HL-60/S4 treated with retinoic acid at 250 ng/mL for 4 days and 3 days (cell line): ENCODE measurements at regions not wholly inside any gene's neighbourhood (a gene's known extent, or its start where the extent isn't known, plus 50 kb on each side); places are given as distances from the start of the nearest gene placed in this dataset.
"Not testable (repeated sequence)": the region's sequence is repeated elsewhere in the genome, so short reads cannot be mapped to it uniquely, and the experiment has no call there.

Source experiments
- in situ Hi-C: fragments of 300-500 bp; cut with MboI; formaldehyde crosslinking; loops from 2 replicates; pipeline ENCODE4 v1.7.0; 2022; ENCODE audit warnings: low sequenced_read_pairs

- in situ Hi-C loops: not testable (repeated sequence)
Observed at GRCh38 chr11:71714510-71714909, 118.5 kb upstream of the DEFB108B start.

DNA sequence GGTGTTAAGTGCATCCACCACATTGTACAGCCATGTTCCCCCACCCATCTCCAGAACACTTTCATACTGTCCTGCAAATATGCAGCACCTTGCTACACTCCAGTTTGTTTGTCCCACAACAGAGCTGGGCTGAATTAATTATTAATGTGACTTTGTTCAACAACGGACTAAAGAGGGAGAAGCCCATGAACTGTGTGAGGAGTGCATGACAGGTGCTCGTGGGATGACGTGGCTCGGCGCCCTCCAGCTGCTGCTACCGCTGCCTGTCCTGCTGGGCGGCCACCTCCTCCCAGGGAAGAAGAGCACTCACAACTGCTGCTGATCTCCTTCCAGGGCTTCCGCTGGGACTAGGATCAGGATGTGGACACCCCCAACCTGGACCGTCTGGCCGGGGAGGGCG is 111.2 kb upstream of the DEFB108B start:
- in situ Hi-C loops: not testable (repeated sequence)

- in situ Hi-C loops: not testable (repeated sequence)
Observed at GRCh38 chr11:71723991-71724390, 109.0 kb upstream of the DEFB108B start.

DNA sequence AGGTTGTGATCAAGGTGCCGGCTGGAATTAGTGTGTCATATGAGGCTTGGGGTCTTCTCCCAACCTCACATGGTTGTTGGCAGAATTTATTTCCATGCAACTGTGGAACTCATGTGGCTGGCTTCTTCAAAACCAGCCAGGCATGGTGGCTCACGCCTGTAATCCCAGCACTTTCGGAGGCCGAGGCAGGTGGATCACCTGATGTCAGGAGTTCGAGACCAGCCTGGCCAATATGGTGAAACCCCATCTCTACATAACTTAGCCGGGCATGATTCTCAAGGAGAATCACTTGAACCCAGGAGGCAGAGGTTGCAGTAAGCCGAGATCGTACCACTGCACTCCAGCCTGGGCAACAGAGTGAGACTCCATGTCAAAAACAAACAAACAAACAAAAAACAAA is 102.3 kb upstream of the DEFB108B start:
- in situ Hi-C loops: loop anchor here (25.0 kb wide), 1 partner anchor 118 kb away; no protein-coding TSS in a partner anchor

DNA sequence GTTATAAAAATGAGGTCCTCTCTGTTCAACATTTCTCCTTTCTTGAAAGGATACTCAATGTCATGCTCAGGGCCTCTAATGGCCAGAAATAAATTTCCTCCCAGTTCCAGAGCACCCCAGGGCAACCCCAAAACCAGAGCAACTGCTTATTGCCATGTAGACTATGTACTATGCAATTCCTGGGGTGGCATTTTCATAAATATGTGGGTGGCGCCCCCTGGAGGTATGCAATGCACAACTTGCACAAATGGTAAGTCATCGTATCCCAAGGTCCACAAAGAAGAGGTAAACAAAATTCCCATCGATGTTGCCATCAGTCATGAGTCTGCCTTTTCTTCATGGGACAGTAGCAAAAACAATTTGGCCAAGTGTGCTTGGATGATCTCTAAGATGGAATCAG is 98.6 kb upstream of the DEFB108B start:
- in situ Hi-C loops: loop anchor here (25.0 kb wide), 1 partner anchor 122 kb away; no protein-coding TSS in a partner anchor

DNA sequence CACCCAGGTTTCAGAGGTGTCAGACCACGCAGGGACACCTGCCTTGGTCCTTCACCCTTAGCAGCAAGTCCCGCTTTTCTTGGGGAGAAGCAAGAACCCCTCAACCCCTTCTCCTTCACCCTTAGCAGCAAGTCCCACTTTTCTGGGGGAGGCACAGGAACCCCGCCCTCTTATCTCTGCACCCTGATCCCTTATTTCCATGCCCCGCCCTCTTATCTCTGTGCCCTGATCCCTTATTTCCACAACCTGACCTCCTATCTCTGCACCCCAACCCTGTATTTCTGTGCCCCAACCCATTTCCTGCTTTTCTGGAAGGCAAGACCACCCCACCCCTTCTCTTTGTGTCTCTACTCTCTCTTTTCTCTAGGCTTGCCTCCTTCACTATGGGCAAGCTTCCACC is 94.7 kb upstream of the DEFB108B start:
- in situ Hi-C loops: loop anchor here (25.0 kb wide), 1 partner anchor 126 kb away; no protein-coding TSS in a partner anchor

GRCh38 chr11:71743385-71743784 is 89.6 kb upstream of the DEFB108B start:
- in situ Hi-C loops: loop anchor here (25.0 kb wide), 1 partner anchor 131 kb away; no protein-coding TSS in a partner anchor

- in situ Hi-C loops: loop anchor here (25.0 kb wide), 1 partner anchor 133 kb away; no protein-coding TSS in a partner anchor
Observed at GRCh38 chr11:71745656-71746055, 87.3 kb upstream of the DEFB108B start.

- in situ Hi-C loops: loop anchor here (25.0 kb wide), 1 partner anchor 134 kb away; no protein-coding TSS in a partner anchor
Observed at GRCh38 chr11:71746263-71746662, 86.7 kb upstream of the DEFB108B start.

DNA sequence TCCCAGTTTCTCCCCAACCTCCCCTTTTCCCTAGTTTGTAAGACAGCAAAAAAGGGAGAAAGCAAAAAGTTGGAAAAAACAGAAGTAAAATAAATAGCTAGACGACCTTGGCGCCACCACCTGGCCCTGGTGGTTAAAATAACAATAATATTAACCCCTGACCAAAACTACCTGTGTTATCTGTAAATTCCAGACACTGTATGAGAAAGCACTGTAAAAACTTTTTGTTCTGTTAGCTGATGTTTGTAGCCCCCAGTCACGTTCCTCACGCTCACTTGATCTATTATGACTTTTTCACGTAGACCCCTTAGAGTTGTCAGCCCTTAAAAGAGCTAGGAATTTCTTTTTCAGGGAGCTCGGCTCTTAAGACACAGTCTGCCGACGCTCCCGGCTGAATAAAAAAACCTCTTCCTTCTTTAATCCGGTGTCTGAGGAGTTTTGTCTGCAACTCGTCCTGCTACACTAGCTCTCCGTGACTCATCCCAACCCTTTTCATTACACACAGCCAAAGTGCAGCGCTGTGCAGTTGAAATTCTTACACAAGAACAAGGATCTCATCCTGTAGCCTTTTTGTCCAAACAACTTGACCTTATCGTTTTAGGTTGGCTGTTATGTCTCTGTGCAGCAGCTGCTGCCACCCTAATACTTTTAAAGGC is 83.9 kb upstream of the DEFB108B start:
- in situ Hi-C loops: loop anchor here (25.0 kb wide), 1 partner anchor 137 kb away; no protein-coding TSS in a partner anchor

DNA sequence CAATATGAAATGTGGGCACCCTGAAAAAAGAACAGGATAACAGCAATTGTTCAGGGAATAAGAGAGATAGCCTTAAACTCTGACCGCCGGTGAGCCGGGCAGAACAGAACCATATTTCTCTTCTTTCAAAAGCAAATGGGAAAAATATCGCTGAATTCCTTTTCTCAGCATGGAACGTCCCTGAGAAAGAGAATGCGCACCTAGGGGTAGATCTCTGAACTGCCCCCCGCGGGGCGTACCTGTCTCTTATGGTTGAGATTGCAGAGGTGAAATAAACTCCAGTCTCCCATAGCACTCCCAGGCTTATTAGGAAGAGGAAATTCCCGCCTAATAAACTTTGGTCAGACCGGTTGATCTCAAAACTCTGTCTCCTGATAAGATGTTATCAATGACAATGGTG is 82.1 kb upstream of the DEFB108B start:
- in situ Hi-C loops: not testable (repeated sequence)

DNA sequence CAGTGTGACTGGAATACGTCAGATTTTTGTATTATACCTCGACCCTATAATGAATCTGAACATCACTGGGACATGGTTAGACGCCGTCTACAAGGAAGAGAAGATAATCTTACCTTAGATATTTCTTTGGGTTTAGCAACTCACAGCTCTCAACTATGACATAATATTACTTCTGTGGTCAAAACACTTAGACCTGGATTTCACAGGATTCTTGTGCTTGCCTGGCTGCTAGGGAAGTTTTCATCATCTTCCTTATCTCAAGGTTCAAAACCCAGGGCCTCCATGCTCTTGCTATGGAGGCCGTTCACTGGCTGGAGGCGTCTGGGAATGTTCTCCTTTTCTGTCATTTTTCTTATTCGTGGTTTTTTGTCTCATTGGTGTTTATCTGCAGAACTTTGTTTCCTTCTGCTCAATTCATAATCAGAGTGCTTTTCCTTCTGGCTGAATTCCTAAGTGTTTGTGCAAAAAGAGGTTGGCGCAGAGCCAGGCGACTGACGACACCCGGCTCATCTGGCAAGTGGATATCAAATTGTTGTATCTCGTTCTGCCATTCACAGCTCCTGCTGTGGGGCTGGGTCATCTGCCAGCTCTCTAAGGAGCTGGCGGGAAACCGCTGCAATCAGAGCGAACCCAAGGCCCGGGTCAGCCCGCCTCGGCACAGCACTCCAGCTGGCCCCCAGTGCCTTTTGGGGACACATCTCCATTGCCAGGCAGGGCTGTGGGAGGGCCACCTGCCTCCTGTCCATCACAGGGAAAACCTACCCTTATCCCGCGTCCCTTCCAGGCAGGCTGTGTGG is 68.1 kb upstream of the DEFB108B start:
- in situ Hi-C loops: not testable (repeated sequence)

DNA sequence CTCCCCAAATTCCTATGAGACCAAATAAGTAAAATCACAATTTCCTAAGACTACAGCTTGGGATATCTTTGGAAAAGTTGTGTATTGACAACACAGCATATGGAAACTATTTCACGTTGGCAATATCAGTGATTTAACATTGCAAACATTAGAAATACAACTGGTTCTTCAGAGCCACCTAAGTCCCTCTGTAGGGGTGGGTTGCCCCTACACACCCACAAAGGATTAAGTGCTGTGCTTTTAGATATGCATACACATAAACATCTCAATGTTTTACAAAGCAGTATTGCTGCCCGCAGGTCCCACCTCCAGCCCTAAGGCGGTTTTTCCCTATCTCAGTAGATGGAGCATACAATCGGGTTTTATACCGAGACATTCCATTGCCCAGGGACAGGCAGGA is 66.0 kb upstream of the DEFB108B start:
- in situ Hi-C loops: not testable (repeated sequence)

GRCh38 chr11:71772193-71772592 is 60.8 kb upstream of the DEFB108B start:
- in situ Hi-C loops: not testable (repeated sequence)

GRCh38 chr11:71774603-71775222 is 58.3 kb upstream of the DEFB108B start:
- in situ Hi-C loops: loop anchor here (25.0 kb wide), 1 partner anchor 663 kb away; the partner anchor contains the start of gene CLPB

- in situ Hi-C loops: loop anchor here (25.0 kb wide), 1 partner anchor 657 kb away; the partner anchor contains the start of gene CLPB
Observed at GRCh38 chr11:71780116-71780515, 52.9 kb upstream of the DEFB108B start.

DNA sequence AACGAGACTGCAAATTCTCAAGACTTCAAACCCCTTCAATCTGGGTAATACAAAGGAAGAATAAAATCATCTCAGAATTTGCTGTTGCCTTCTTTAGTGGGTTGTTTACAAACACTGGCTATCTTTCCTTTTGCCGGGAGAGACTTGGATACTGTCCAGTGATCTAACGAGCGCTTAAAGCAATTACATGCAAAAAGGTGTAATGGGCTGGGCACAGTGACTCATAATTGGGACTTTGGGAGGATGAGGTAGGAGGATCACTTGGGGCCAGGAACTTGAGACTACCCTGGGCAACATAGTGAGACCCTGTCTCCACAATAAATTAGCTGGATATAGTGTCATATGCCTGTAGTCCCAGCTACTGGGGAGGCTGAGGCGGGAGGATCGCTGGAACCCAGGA is 52.2 kb upstream of the DEFB108B start:
- in situ Hi-C loops: loop anchor here (25.0 kb wide), 1 partner anchor 657 kb away; the partner anchor contains the start of gene CLPB

DNA sequence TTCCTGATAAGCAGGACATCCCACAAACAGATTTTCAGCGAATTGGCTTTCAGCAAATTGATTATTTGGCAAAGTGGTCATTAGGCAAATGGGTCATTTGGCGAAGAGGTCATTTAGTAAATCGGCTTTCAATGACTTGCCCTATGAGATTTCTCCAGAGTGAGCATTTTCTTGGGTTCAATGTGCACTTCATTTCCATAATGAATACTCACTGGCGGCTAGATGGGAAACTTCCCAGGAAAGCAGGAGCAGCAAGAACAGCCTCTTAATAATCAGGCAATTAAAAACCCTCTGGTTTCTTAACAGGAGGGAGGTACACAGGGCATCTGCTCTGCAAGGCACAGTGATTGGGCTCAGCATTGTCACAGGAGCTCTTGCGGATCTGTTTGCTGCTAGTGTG is 51.5 kb upstream of the DEFB108B start:
- in situ Hi-C loops: loop anchor here (25.0 kb wide), 1 partner anchor 656 kb away; the partner anchor contains the start of gene CLPB

- in situ Hi-C loops: loop anchor here (25.0 kb wide), 1 partner anchor 655 kb away; the partner anchor contains the start of gene CLPB
Observed at GRCh38 chr11:71782229-71782861, 50.7 kb upstream of the DEFB108B start.

DNA sequence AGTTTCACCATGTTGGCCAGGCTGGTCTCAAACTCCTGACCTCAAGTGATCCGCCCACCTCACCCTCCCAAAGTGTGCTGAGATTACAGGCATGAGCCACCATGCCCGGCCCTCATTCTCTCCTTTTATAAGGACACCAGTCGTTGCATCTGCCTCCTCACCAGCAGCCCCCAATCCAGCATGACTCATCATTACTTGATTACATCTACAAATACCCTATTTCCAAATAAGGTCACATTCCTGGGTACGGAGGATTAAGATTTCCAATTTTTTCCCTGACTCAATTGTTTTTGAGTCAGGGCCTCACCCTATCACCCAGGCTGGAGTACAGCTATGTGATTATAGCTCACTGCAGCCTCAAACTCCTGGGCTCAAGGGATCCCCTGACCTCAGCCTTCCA is 49.8 kb upstream of the DEFB108B start:
- in situ Hi-C loops: loop anchor here (25.0 kb wide), 1 partner anchor 654 kb away; the partner anchor contains the start of gene CLPB
